A549 (cell line): ENCODE measurements at regions not wholly inside any gene's neighbourhood (a gene's known extent, or its start where the extent isn't known, plus 50 kb on each side); places are given as distances from the start of the nearest gene placed in this dataset.

ENCODE experiments used
- KDM1A ChIP-seq: fragments of 200-600 bp; sonication (generic); IDR thresholded peaks from 2 replicates; pipeline ENCODE4 v1.6.1; 2016; ENCODE audit warnings: low read depth, mild to moderate bottlenecking
- POLR2A ChIP-seq: IDR thresholded peaks from 2 replicates; pipeline ENCODE4 v1.6.1; 2012; ENCODE audit warnings: mild to moderate bottlenecking, low read length
- RAD21 ChIP-seq, 2 experiments: fragments of >200 bp in 1 of 2; sonication (Bioruptor Twin) in 1 of 2; formaldehyde crosslinking in 1 of 2; IDR thresholded peaks in 1 of 2; conservative IDR thresholded peaks in 1 of 2; 2 replicates in 1 of 2; 3 replicates in 1 of 2; pipeline ENCODE4 v1.6.1; 2012 to 2018; ENCODE audit warnings: inconsistent platforms in 1 of 2
- ZC3H11A ChIP-seq: fragments of 450-650 bp; IDR thresholded peaks from 2 replicates; pipeline ENCODE4 v1.6.1; 2014; ENCODE audit warnings: antibody characterized with exemption, mild to moderate bottlenecking
- TF ChIP-seq, protein P1 (sequence below): fragments of >200 bp; sonication (Bioruptor Twin); formaldehyde crosslinking; IDR thresholded peaks from 3 replicates; pipeline ENCODE4 v1.5.1; 2016
- TF ChIP-seq, protein P2 (sequence below): fragments of 200-600 bp; sonication (generic); IDR thresholded peaks from 2 replicates; pipeline ENCODE4 v1.6.1; 2016; ENCODE audit warnings: antibody characterized with exemption, mild to moderate bottlenecking, moderate library complexity
- TF ChIP-seq, protein P3 (sequence below): fragments of 450-650 bp; IDR thresholded peaks from 2 replicates; pipeline ENCODE4 v1.6.1; 2014; ENCODE audit warnings: antibody characterized with exemption

DNA sequence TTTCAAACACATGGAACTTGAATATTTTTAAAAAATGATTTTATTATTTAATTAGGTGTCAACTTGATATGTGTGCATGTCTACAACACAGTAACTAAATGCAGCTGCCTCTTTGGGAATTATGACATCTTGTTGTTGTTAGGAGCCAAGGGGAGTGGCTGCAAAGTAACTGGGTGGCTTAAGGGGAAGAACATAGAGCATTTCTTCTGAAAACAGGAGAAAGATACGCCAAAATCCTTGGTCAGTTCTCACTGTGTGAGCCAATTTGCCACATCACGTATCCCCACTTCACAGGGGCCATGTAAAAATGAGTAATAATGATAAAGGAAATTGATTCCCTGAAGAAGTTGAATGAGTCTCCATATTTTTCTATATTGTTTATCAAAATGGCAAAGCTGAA is 309.8 kb upstream of the COL3A1 start:
- TF ChIP-seq, protein P1, sequence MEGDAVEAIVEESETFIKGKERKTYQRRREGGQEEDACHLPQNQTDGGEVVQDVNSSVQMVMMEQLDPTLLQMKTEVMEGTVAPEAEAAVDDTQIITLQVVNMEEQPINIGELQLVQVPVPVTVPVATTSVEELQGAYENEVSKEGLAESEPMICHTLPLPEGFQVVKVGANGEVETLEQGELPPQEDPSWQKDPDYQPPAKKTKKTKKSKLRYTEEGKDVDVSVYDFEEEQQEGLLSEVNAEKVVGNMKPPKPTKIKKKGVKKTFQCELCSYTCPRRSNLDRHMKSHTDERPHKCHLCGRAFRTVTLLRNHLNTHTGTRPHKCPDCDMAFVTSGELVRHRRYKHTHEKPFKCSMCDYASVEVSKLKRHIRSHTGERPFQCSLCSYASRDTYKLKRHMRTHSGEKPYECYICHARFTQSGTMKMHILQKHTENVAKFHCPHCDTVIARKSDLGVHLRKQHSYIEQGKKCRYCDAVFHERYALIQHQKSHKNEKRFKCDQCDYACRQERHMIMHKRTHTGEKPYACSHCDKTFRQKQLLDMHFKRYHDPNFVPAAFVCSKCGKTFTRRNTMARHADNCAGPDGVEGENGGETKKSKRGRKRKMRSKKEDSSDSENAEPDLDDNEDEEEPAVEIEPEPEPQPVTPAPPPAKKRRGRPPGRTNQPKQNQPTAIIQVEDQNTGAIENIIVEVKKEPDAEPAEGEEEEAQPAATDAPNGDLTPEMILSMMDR = no peak
- TF ChIP-seq, protein P2, sequence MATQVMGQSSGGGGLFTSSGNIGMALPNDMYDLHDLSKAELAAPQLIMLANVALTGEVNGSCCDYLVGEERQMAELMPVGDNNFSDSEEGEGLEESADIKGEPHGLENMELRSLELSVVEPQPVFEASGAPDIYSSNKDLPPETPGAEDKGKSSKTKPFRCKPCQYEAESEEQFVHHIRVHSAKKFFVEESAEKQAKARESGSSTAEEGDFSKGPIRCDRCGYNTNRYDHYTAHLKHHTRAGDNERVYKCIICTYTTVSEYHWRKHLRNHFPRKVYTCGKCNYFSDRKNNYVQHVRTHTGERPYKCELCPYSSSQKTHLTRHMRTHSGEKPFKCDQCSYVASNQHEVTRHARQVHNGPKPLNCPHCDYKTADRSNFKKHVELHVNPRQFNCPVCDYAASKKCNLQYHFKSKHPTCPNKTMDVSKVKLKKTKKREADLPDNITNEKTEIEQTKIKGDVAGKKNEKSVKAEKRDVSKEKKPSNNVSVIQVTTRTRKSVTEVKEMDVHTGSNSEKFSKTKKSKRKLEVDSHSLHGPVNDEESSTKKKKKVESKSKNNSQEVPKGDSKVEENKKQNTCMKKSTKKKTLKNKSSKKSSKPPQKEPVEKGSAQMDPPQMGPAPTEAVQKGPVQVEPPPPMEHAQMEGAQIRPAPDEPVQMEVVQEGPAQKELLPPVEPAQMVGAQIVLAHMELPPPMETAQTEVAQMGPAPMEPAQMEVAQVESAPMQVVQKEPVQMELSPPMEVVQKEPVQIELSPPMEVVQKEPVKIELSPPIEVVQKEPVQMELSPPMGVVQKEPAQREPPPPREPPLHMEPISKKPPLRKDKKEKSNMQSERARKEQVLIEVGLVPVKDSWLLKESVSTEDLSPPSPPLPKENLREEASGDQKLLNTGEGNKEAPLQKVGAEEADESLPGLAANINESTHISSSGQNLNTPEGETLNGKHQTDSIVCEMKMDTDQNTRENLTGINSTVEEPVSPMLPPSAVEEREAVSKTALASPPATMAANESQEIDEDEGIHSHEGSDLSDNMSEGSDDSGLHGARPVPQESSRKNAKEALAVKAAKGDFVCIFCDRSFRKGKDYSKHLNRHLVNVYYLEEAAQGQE = no peak
- TF ChIP-seq, protein P3, sequence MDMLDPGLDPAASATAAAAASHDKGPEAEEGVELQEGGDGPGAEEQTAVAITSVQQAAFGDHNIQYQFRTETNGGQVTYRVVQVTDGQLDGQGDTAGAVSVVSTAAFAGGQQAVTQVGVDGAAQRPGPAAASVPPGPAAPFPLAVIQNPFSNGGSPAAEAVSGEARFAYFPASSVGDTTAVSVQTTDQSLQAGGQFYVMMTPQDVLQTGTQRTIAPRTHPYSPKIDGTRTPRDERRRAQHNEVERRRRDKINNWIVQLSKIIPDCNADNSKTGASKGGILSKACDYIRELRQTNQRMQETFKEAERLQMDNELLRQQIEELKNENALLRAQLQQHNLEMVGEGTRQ = no peak
- no peak for TF ChIP-seq ZC3H11A
- no peak for TF ChIP-seq KDM1A
- no peak for TF ChIP-seq RAD21 (conservative IDR thresholded peaks at IDR 0.05 in 1 of 2, IDR thresholded peaks at IDR 0.05 in 1 of 2)
- no peak for TF ChIP-seq POLR2A
